K562 (cell line): ENCODE measurements at regions not wholly inside any gene's neighbourhood (a gene's known extent, or its start where the extent isn't known, plus 50 kb on each side); places are given as distances from the start of the nearest gene placed in this dataset.

ENCODE experiments used
- ARID2 ChIP-seq: fragments of 450-650 bp; IDR thresholded peaks from 2 replicates; pipeline ENCODE4 v1.6.1; 2017; ENCODE audit warnings: antibody characterized with exemption, mild to moderate bottlenecking
- MAFG ChIP-seq: fragments of 450-650 bp; conservative IDR thresholded peaks from 2 replicates; pipeline ENCODE4 v1.6.1; 2016; ENCODE audit warnings: missing genetic modification characterization, missing compliant biosample characterization
- MYBL2 ChIP-seq, 2 experiments: fragments of 450-650 bp in 1 of 2; sonication (generic) in 1 of 2; formaldehyde crosslinking in 1 of 2; IDR thresholded peaks; 2 replicates each; pipeline versions ENCODE4 v1.6.1 to v1.8.1; 2017 to 2022; ENCODE audit warnings: borderline replicate concordance in 1 of 2, inconsistent platforms in 1 of 2, low read depth in 1 of 2, mild to moderate bottlenecking in 1 of 2, missing genetic modification reagents in 1 of 2, moderate library complexity in 1 of 2
- NCOA2 ChIP-seq, 2 experiments: fragments of 450-650 bp; IDR thresholded peaks; 2 replicates each; pipeline ENCODE4 v1.6.1; 2018; ENCODE audit warnings: mild to moderate bottlenecking in 2 of 2, moderate library complexity in 1 of 2; ENCODE audit not compliant: partially characterized antibody in 2 of 2
- ZBTB40 ChIP-seq, 2 experiments: fragments of 450-650 bp in 1 of 2; sonication (generic) in 1 of 2; formaldehyde crosslinking in 1 of 2; IDR thresholded peaks; 2 replicates each; pipeline versions ENCODE4 v1.7.1 to v1.9.0; 2016 to 2022; ENCODE audit warnings: inconsistent platforms in 1 of 2, mild to moderate bottlenecking in 1 of 2, missing genetic modification reagents in 1 of 2
- ZNF23 ChIP-seq: fragments of 250-450 bp; sonication (Bioruptor Pico); IDR thresholded peaks from 2 replicates; pipeline ENCODE4 v1.4.0; 2020; ENCODE audit warnings: mild to moderate bottlenecking
- ZNF436 ChIP-seq: fragments of 250-450, 450-650 bp; sonication (Bioruptor Pico); formaldehyde crosslinking; IDR thresholded peaks from 2 replicates; pipeline ENCODE4 v1.7.0; 2020; ENCODE audit warnings: mild to moderate bottlenecking
- TF ChIP-seq, protein P1 (sequence below), 2 experiments: fragments of 450-650 bp; IDR thresholded peaks; 2 replicates each; pipeline ENCODE4 v1.6.1; 2016; ENCODE audit warnings: mild to moderate bottlenecking in 2 of 2, borderline replicate concordance in 1 of 2, low read depth in 1 of 2, moderate library complexity in 1 of 2

DNA sequence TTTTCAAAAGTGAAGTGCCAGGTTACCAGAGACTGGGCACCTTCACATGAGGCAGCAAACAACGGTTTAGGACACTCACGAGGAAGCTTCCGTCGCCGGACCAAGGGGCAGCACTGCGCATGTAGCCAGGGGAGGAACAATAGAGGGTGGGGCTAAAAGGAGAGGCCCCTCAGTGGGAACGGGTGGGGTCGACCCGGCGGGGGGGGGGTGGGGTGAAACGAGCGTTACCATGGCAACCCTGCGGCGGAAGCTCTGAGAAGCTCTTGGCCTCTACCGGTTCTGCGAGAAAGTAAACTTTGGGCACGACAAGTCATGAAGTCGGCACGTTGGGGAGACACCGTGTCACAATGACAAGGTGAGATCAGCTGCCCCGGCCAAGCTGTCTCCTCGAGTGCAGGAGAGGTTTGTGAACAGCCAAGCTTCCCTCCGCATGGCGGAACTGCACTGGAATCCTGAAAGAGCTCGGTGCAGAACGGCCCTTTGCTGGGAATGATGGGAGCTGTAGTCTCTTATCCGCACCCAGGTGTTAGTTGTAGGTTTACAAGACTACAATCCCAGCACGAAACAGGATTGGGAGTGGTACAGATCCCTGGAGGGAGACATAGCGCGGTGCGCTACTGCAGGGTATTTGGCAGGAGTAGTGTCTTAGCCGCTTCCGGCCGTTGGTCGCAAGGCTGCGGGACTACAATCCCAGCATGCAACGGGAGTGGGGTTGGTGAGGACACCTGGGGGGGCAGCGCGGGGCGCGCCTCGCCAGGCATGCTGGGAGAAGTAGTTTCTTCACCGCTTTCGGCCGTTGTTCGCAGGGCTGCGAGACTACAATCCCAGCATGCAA, 72.8 kb upstream of the ZNF722 start (continued):
- TF ChIP-seq, protein P1, sequence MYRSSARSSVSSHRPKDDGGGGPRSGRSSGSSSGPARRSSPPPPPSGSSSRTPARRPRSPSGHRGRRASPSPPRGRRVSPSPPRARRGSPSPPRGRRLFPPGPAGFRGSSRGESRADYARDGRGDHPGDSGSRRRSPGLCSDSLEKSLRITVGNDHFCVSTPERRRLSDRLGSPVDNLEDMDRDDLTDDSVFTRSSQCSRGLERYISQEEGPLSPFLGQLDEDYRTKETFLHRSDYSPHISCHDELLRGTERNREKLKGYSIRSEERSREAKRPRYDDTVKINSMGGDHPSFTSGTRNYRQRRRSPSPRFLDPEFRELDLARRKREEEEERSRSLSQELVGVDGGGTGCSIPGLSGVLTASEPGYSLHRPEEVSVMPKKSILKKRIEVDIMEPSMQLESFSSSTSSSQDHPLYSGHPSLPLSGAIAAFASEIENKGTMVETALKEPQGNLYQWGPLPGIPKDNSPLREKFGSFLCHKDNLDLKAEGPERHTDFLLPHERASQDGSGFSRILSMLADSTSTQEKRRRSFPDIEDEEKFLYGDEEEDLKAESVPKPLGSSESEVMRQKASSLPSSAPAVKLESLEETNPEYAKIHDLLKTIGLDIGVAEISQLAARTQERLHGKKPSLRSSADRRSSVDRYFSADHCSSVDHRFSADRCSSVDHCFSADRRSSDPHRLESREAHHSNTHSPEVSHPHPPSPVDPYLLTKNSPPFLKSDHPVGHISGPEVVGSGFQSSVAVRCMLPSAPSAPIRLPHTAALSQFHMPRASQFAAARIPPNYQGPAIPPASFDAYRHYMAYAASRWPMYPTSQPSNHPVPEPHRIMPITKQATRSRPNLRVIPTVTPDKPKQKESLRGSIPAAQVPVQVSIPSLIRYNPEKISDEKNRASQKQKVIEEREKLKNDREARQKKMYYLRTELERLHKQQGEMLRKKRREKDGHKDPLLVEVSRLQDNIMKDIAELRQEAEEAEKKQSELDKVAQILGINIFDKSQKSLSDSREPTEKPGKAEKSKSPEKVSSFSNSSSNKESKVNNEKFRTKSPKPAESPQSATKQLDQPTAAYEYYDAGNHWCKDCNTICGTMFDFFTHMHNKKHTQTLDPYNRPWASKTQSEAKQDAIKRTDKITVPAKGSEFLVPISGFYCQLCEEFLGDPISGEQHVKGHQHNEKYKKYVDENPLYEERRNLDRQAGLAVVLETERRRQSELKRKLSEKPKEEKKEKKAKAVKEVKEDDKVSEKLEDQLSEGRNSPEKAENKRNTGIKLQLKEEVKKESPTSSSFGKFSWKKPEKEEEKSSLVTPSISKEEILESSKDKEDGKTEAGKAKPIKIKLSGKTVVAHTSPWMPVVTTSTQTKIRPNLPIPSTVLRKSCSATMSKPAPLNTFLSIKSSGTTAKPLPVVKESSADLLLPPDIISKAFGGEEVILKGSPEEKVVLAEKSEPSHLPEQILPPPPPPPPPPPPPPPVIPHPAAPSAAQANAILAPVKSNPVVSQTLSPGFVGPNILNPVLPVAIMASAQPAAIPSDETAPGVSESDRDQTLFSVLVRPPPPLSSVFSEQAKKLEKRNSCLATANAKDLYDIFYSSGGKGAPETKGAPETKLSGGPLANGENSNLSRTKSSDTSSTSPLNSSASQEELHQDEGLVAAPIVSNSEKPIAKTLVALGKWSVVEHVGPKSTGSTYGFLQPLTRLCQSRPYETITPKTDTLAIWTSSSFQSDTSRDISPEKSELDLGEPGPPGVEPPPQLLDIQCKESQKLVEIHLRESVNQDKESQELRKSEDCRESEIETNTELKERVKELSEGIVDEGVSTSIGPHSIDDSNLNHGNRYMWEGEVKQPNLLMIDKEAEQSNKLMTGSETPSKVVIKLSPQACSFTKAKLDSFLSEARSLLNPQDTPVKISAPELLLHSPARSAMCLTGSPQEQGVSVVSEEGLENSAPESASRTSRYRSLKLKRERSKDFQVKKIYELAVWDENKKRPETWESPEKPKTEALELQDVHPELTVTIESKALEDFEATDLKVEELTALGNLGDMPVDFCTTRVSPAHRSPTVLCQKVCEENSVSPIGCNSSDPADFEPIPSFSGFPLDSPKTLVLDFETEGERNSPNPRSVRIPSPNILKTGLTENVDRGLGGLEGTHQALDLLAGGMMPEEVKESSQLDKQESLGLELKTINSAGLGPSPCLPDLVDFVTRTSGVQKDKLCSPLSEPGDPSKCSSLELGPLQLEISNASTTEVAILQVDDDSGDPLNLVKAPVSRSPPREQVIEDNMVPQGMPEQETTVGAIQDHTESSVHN (IDR thresholded peaks at IDR 0.05; ENCODE audit: borderline replicate concordance in 1 of 2, low read depth in 1 of 2) = no peak
- TF ChIP-seq MYBL2 (IDR thresholded peaks at IDR 0.05; ENCODE audit: low read depth) (no peak), MYBL2 (CRISPR knock-in tag; IDR thresholded peaks at IDR 0.05; ENCODE audit: borderline replicate concordance) (no peak), NCOA2 (IDR thresholded peaks at IDR 0.05; ENCODE audit: partially characterized antibody in 2 of 2) (no peak), ZNF23 (no peak), ZNF436 (CRISPR knock-in tag) (no peak), ZBTB40 (IDR thresholded peaks at IDR 0.05) (0 out of 2 replicates have a peak, but pooled peaks have one; percentile 40), ZBTB40 (CRISPR knock-in tag; IDR thresholded peaks at IDR 0.05) (no peak), ARID2 (no peak), MAFG (tag) (no peak)
